ENCODE measurements at regions not wholly inside any gene's neighbourhood (a gene's known extent, or its start where the extent isn't known, plus 50 kb on each side); places are given as distances from the start of the nearest gene placed in this dataset.

DNA sequence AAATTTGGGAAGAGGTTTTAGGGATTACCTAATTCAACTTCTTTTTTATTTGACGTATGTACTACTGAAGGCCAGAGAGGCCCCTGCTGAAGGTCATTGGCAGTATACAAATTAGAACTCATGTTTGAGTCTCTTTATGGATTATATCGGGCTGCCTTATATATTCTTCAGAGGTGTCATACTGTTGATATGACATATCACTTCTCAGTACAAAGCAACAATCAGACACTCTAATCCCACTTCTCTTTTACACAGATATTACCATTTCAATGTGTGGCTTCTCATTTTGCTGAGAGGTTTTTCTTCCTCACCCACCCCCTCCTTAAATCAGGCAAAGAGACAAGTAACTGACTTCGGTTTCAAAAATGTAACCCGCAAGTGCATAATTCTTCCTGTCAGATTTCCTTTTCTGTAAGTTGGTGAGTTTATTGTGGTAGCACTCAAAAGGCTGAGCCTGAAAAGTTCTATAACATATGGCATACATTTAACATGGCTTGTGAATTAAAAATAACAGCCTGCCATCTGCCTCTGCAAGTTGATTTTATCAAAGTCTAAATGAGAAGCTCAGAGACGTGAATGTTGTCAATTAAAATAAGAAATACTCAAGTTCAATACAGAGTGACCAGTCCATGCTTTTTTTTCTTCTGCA is 163.6 kb upstream of the RORB start:
- in situ Hi-C loops (cut with MboI; ENCODE audit: low sequenced_read_pairs in 4 of 4), result no loop called here

DNA sequence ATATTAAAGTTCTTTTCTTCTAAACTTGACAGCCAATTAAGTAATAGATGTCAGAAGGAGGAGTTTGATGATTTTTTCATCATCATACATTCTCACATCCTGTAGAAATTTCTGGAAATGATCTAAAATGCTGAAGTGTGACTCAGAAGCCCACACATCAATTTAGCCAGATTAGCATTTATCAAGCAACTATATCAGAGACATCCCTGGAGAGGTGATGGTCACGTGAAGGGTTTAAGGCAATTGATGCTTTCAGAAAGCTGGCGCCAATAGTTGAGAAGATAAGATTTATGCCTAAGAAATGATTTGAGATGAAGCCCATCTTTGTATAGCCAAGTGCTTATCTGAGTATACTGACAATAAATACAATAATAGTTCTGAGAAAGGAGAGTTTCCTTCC is 162.9 kb upstream of the RORB start:
- in situ Hi-C loops (cut with MboI; ENCODE audit: low sequenced_read_pairs in 4 of 4) (no loop called here), intact Hi-C loops (cut with DNase I; ENCODE audit: low total_unique reads) (no loop called here)
- H3K27ac ChIP-seq, result no peak overlapping the region
- TF ChIP-seq POLR2A (IDR thresholded peaks at IDR 0.05), result no peak
- H3K27me3 ChIP-seq, result no peaks in the 10 kb centered on the region
- H3K4me3 ChIP-seq, result no peak overlapping the region
- H3K36me3 ChIP-seq, result no peaks in the 10 kb centered on the region
- no peak for ATAC-seq
- no peaks in the 10 kb centered on the region for H3K9me3 ChIP-seq
- no peak for DNase-seq
- H3K4me1 ChIP-seq, result no peaks in the 10 kb centered on the region

More for the DNA sequence above, 163.6 kb upstream of the RORB start:
- no peak for ATAC-seq
- H3K27me3 ChIP-seq, result no peaks in the 10 kb centered on the region
- no peaks in the 10 kb centered on the region for H3K9me3 ChIP-seq
- H3K36me3 ChIP-seq, result no peaks in the 10 kb centered on the region
- no peak overlapping the region for H3K4me3 ChIP-seq
- TF ChIP-seq, protein P1, sequence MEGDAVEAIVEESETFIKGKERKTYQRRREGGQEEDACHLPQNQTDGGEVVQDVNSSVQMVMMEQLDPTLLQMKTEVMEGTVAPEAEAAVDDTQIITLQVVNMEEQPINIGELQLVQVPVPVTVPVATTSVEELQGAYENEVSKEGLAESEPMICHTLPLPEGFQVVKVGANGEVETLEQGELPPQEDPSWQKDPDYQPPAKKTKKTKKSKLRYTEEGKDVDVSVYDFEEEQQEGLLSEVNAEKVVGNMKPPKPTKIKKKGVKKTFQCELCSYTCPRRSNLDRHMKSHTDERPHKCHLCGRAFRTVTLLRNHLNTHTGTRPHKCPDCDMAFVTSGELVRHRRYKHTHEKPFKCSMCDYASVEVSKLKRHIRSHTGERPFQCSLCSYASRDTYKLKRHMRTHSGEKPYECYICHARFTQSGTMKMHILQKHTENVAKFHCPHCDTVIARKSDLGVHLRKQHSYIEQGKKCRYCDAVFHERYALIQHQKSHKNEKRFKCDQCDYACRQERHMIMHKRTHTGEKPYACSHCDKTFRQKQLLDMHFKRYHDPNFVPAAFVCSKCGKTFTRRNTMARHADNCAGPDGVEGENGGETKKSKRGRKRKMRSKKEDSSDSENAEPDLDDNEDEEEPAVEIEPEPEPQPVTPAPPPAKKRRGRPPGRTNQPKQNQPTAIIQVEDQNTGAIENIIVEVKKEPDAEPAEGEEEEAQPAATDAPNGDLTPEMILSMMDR (IDR thresholded peaks at IDR 0.05 in 4 of 5, conservative IDR thresholded peaks at IDR 0.05 in 1 of 5), result no peak
- no peak for TF ChIP-seq POLR2A (IDR thresholded peaks at IDR 0.05)
- no peaks in the 10 kb centered on the region for H3K4me1 ChIP-seq
- intact Hi-C loops (cut with DNase I; ENCODE audit: low total_unique reads), result no loop called here
- no peak overlapping the region for H3K27ac ChIP-seq
- no peak for DNase-seq

DNA sequence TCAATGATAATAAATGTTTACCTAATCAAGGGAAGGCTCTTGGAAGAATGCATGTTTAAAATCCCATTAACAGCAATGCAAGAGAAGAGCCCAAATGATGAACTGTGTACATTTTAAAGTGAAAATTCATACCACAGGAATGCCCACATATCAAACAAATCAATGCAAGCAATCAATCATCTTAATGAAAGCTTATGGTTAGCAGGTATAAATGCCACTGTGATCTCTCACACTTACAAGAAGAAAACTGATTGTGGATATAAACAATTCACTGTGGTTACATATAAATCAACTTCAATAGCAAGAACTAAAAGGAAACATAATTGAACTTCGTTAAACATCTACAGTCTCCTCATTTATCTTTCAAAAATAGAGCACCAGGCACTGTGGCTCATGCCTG is 161.0 kb upstream of the RORB start:
- TF ChIP-seq POLR2A (IDR thresholded peaks at IDR 0.05), result no peak
- TF ChIP-seq, protein P1 (IDR thresholded peaks at IDR 0.05 in 4 of 5, conservative IDR thresholded peaks at IDR 0.05 in 1 of 5), result no peak
- H3K4me3 ChIP-seq, result no peak overlapping the region
- DNase-seq, result no peak
- ATAC-seq, result no peak
- intact Hi-C loops (cut with DNase I; ENCODE audit: low total_unique reads) (no loop called here), in situ Hi-C loops (cut with MboI; ENCODE audit: low sequenced_read_pairs in 4 of 4) (no loop called here)
- no peaks in the 10 kb centered on the region for H3K4me1 ChIP-seq
- no peaks in the 10 kb centered on the region for H3K36me3 ChIP-seq
- H3K27me3 ChIP-seq, result no peaks in the 10 kb centered on the region
- no peak overlapping the region for H3K27ac ChIP-seq
- H3K9me3 ChIP-seq, result no peaks in the 10 kb centered on the region

- H3K9me3 ChIP-seq, result no peaks in the 10 kb centered on the region
- H3K4me1 ChIP-seq, result no peaks in the 10 kb centered on the region
- in situ Hi-C loops (cut with MboI; ENCODE audit: low sequenced_read_pairs in 4 of 4) (no loop called here), intact Hi-C loops (cut with DNase I; ENCODE audit: low total_unique reads) (no loop called here)
- no peak for ATAC-seq
- DNase-seq, result no peak
- TF ChIP-seq POLR2A (IDR thresholded peaks at IDR 0.05), result no peak
- TF ChIP-seq, protein P1 (IDR thresholded peaks at IDR 0.05 in 4 of 5, conservative IDR thresholded peaks at IDR 0.05 in 1 of 5), result no peak
- H3K27ac ChIP-seq, result no peak overlapping the region
- no peak overlapping the region for H3K4me3 ChIP-seq
- H3K27me3 ChIP-seq, result no peaks in the 10 kb centered on the region
- H3K36me3 ChIP-seq, result no peaks in the 10 kb centered on the region
Measured at GRCh38 chr9:74348777-74349176, 148.4 kb upstream of the RORB start.

GRCh38 chr9:74355107-74355506 is 142.0 kb upstream of the RORB start:
- H3K36me3 ChIP-seq, result no peaks in the 10 kb centered on the region
- no peak for DNase-seq
- in situ Hi-C loops (cut with MboI; ENCODE audit: low sequenced_read_pairs in 4 of 4), result no loop called here
- TF ChIP-seq, protein P1 (IDR thresholded peaks at IDR 0.05 in 4 of 5, conservative IDR thresholded peaks at IDR 0.05 in 1 of 5), result no peak
- TF ChIP-seq POLR2A (IDR thresholded peaks at IDR 0.05), result no peak
- H3K27me3 ChIP-seq, result no peaks in the 10 kb centered on the region
- intact Hi-C loops (cut with DNase I; ENCODE audit: low total_unique reads), result no loop called here
- no peaks in the 10 kb centered on the region for H3K4me1 ChIP-seq
- ATAC-seq, result no peak
- H3K27ac ChIP-seq, result no peak overlapping the region
- H3K9me3 ChIP-seq, result no peaks in the 10 kb centered on the region
- no peak overlapping the region for H3K4me3 ChIP-seq

All from gastrocnemius medialis (tissue), 4 donors.